Neural cell (in vitro differentiated cells): ENCODE measurements at regions not wholly inside any gene's neighbourhood (a gene's known extent, or its start where the extent isn't known, plus 50 kb on each side); places are given as distances from the start of the nearest gene placed in this dataset.

Experiments
- H2AFZ ChIP-seq: fragments of 200-600, 300-800 bp; sonication (generic), shearing (Covaris generic); 2 replicates; pipeline ENCODE4 v1.6.0; 2014; ENCODE audit warnings: low read depth, mild to moderate bottlenecking, antibody characterized with exemption, low read length, moderate library complexity
- H3F3A ChIP-seq: fragments of 200-600 bp; shearing (Covaris generic); 2 replicates; pipeline ENCODE4 v1.6.1; 2016; ENCODE audit warnings: mild to moderate bottlenecking, moderate library complexity, mixed read lengths, antibody characterized with exemption, low read length; ENCODE audit not compliant: insufficient read depth, poor library complexity, severe bottlenecking
- H3K27ac ChIP-seq: fragments of 200-600, 300-800 bp; sonication (generic), shearing (Covaris generic); 2 replicates; pipeline ENCODE4 v1.5.1; 2014; ENCODE audit warnings: mild to moderate bottlenecking, low read length, moderate library complexity
- H3K27me3 ChIP-seq: fragments of 300-800, 200-600 bp; sonication (generic), shearing (Covaris generic); 2 replicates; pipeline ENCODE4 v1.6.0; 2014; ENCODE audit warnings: mild to moderate bottlenecking, low read depth, low read length, moderate library complexity; ENCODE audit not compliant: insufficient read depth
- H3K36me3 ChIP-seq: fragments of 300-800, 200-600 bp; sonication (generic), shearing (Covaris generic); 2 replicates; pipeline ENCODE4 v1.5.1; 2014; ENCODE audit warnings: mild to moderate bottlenecking, antibody characterized with exemption, low read length, moderate library complexity; ENCODE audit not compliant: insufficient read depth
- H3K4me2 ChIP-seq: fragments of 300-800, 200-600 bp; sonication (generic), shearing (Covaris generic); 2 replicates; pipeline ENCODE4 v1.6.0; 2014; ENCODE audit warnings: mild to moderate bottlenecking, low read length
- H3K4me3 ChIP-seq: fragments of 300-800, 200-600 bp; sonication (generic), shearing (Covaris generic); 2 replicates; pipeline ENCODE4 v1.5.1; 2014; ENCODE audit warnings: mild to moderate bottlenecking, low read length, moderate library complexity
- H3K79me2 ChIP-seq: fragments of 200-600 bp; shearing (Covaris generic); replicated peaks from 2 replicates; pipeline ENCODE4 v1.6.0; 2014; ENCODE audit warnings: mild to moderate bottlenecking, low read length, moderate library complexity; ENCODE audit not compliant: insufficient read depth
- H3K9ac ChIP-seq: fragments of 300-800, 200-600 bp; sonication (generic), shearing (Covaris generic); 2 replicates; pipeline ENCODE4 v1.6.1; 2016; ENCODE audit warnings: mild to moderate bottlenecking, low read length, mixed read lengths
- H3K9me2 ChIP-seq: fragments of 200-600 bp; shearing (Covaris generic); 2 replicates; pipeline ENCODE4 v1.6.1; 2016; ENCODE audit warnings: mild to moderate bottlenecking, low read length, mixed read lengths; ENCODE audit not compliant: insufficient read depth
- H3K9me3 ChIP-seq: fragments of 200-600, 300-800 bp; sonication (generic), shearing (Covaris generic); 2 replicates; pipeline ENCODE4 v1.6.1; 2016; ENCODE audit warnings: mild to moderate bottlenecking, mixed run types, low read length, moderate library complexity, mixed read lengths
- H4K20me1 ChIP-seq: fragments of 200-600 bp; shearing (Covaris generic); 2 replicates; pipeline ENCODE4 v1.6.1; 2016; ENCODE audit warnings: mild to moderate bottlenecking, mixed run types; ENCODE audit not compliant: insufficient read depth
- CTCF ChIP-seq: fragments of 450-650 bp; IDR thresholded peaks from 2 replicates; pipeline ENCODE4 v1.5.1; 2014; ENCODE audit warnings: antibody characterized with exemption, mild to moderate bottlenecking, moderate library complexity; ENCODE audit not compliant: poor library complexity, severe bottlenecking
- EP300 ChIP-seq: fragments of 450-650 bp; conservative IDR thresholded peaks from 2 replicates; pipeline ENCODE4 v1.6.1; 2014; ENCODE audit warnings: antibody characterized with exemption, mild to moderate bottlenecking, moderate library complexity; ENCODE audit not compliant: poor library complexity, severe bottlenecking
- EZH2 ChIP-seq: fragments of 200-600, 300-800 bp; shearing (Covaris generic), sonication (generic); IDR thresholded peaks from 2 replicates; pipeline ENCODE4 v1.6.1; 2014; ENCODE audit warnings: antibody characterized with exemption, low read length, borderline replicate concordance, mild to moderate bottlenecking; ENCODE audit not compliant: insufficient read depth, poor library complexity, severe bottlenecking
- MXI1 ChIP-seq: fragments of 450-650 bp; conservative IDR thresholded peaks from 2 replicates; pipeline ENCODE4 v1.6.1; 2014; ENCODE audit warnings: antibody characterized with exemption, mild to moderate bottlenecking; ENCODE audit not compliant: poor library complexity, severe bottlenecking
- POLR2AphosphoS5 ChIP-seq: IDR thresholded peaks from 2 replicates; pipeline ENCODE4 v1.6.1; 2012
- RAD21 ChIP-seq: fragments of 450-650 bp; conservative IDR thresholded peaks from 2 replicates; pipeline ENCODE4 v1.6.1; 2014; ENCODE audit warnings: antibody characterized with exemption, mild to moderate bottlenecking, moderate library complexity
- REST ChIP-seq: IDR thresholded peaks from 2 replicates; pipeline ENCODE4 v1.6.1; 2012; ENCODE audit warnings: borderline replicate concordance
- SMC3 ChIP-seq: fragments of 450-650 bp; conservative IDR thresholded peaks from 2 replicates; pipeline ENCODE4 v1.6.1; 2014; ENCODE audit warnings: antibody characterized with exemption, mild to moderate bottlenecking, moderate library complexity; ENCODE audit not compliant: poor library complexity
- TAF1 ChIP-seq: IDR thresholded peaks from 2 replicates; pipeline ENCODE4 v1.6.1; 2012; ENCODE audit warnings: low read depth

- Histone ChIP-seq H3K4me3 (no peak overlapping the region), H3K9me2 (no peaks in the 10 kb centered on the region), H3K36me3 (no peaks in the 10 kb centered on the region), H2AFZ (no peak overlapping the region), H3K79me2 (no peaks in the 10 kb centered on the region), H3K27ac (no peak overlapping the region), H3K4me2 (no peak overlapping the region), H4K20me1 (no peaks in the 10 kb centered on the region), H3K9ac (no peak overlapping the region), H3F3A (no peaks in the 10 kb centered on the region), H3K9me3 (no peaks in the 10 kb centered on the region), H3K27me3 (no peaks in the 10 kb centered on the region)
- TF ChIP-seq POLR2AphosphoS5 (no peak), SMC3 (no peak), MXI1 (no peak), TAF1 (no peak), EP300 (no peak), RAD21 (no peak), CTCF (no peak), REST (no peak), EZH2 (no peak)
Observed at GRCh38 chr3:86173401-86173800, 817.5 kb downstream of the VGLL3 start.

- H3F3A ChIP-seq = no peaks in the 10 kb centered on the region
- no peak overlapping the region for H3K4me3 ChIP-seq
- H3K79me2 ChIP-seq = no peaks in the 10 kb centered on the region
- H3K36me3 ChIP-seq = no peaks in the 10 kb centered on the region
- H3K4me2 ChIP-seq = no peak overlapping the region
- no peaks in the 10 kb centered on the region for H3K9me3 ChIP-seq
- H3K9me2 ChIP-seq = no peaks in the 10 kb centered on the region
- no peak overlapping the region for H2AFZ ChIP-seq
- no peak overlapping the region for H3K27ac ChIP-seq
- no peak overlapping the region for H3K9ac ChIP-seq
- H4K20me1 ChIP-seq = no peaks in the 10 kb centered on the region
- no peak for TF ChIP-seq EP300
- no peak for TF ChIP-seq SMC3
- TF ChIP-seq MXI1 = no peak
- TF ChIP-seq POLR2AphosphoS5 = no peak
- no peaks in the 10 kb centered on the region for H3K27me3 ChIP-seq
Observed at GRCh38 chr3:86168512-86168911, 822.4 kb downstream of the VGLL3 start.

GRCh38 chr3:86162521-86162920, 828.4 kb downstream of the VGLL3 start:
- Histone ChIP-seq H3K4me3 (no peak overlapping the region), H3K36me3 (no peaks in the 10 kb centered on the region), H3K27ac (no peak overlapping the region), H2AFZ (no peak overlapping the region), H3K79me2 (no peaks in the 10 kb centered on the region), H3K4me2 (no peak overlapping the region), H3K9me2 (no peaks in the 10 kb centered on the region), H4K20me1 (no peaks in the 10 kb centered on the region), H3F3A (no peaks in the 10 kb centered on the region), H3K27me3 (no peaks in the 10 kb centered on the region), H3K9ac (no peak overlapping the region), H3K9me3 (no peaks in the 10 kb centered on the region)
- no peak for TF ChIP-seq POLR2AphosphoS5
- TF ChIP-seq CTCF = no peak
- TF ChIP-seq EP300 = no peak
- TF ChIP-seq SMC3 = no peak
- TF ChIP-seq EZH2 = no peak
- TF ChIP-seq RAD21 = no peak
- no peak for TF ChIP-seq TAF1
- TF ChIP-seq REST = no peak
- no peak for TF ChIP-seq MXI1
